Neural cell (in vitro differentiated cells): ENCODE measurements at regions not wholly inside any gene's neighbourhood (a gene's known extent, or its start where the extent isn't known, plus 50 kb on each side); places are given as distances from the start of the nearest gene placed in this dataset.

Source experiments
- H2AFZ ChIP-seq: fragments of 200-600, 300-800 bp; sonication (generic), shearing (Covaris generic); 2 replicates; pipeline ENCODE4 v1.6.0; 2014; ENCODE audit warnings: low read depth, mild to moderate bottlenecking, antibody characterized with exemption, low read length, moderate library complexity
- H3F3A ChIP-seq: fragments of 200-600 bp; shearing (Covaris generic); 2 replicates; pipeline ENCODE4 v1.6.1; 2016; ENCODE audit warnings: mild to moderate bottlenecking, moderate library complexity, mixed read lengths, antibody characterized with exemption, low read length; ENCODE audit not compliant: insufficient read depth, poor library complexity, severe bottlenecking
- H3K27ac ChIP-seq: fragments of 200-600, 300-800 bp; sonication (generic), shearing (Covaris generic); 2 replicates; pipeline ENCODE4 v1.5.1; 2014; ENCODE audit warnings: mild to moderate bottlenecking, low read length, moderate library complexity
- H3K27me3 ChIP-seq: fragments of 300-800, 200-600 bp; sonication (generic), shearing (Covaris generic); 2 replicates; pipeline ENCODE4 v1.6.0; 2014; ENCODE audit warnings: mild to moderate bottlenecking, low read depth, low read length, moderate library complexity; ENCODE audit not compliant: insufficient read depth
- H3K36me3 ChIP-seq: fragments of 300-800, 200-600 bp; sonication (generic), shearing (Covaris generic); 2 replicates; pipeline ENCODE4 v1.5.1; 2014; ENCODE audit warnings: mild to moderate bottlenecking, antibody characterized with exemption, low read length, moderate library complexity; ENCODE audit not compliant: insufficient read depth
- H3K4me2 ChIP-seq: fragments of 300-800, 200-600 bp; sonication (generic), shearing (Covaris generic); 2 replicates; pipeline ENCODE4 v1.6.0; 2014; ENCODE audit warnings: mild to moderate bottlenecking, low read length
- H3K4me3 ChIP-seq: fragments of 300-800, 200-600 bp; sonication (generic), shearing (Covaris generic); 2 replicates; pipeline ENCODE4 v1.5.1; 2014; ENCODE audit warnings: mild to moderate bottlenecking, low read length, moderate library complexity
- H3K79me2 ChIP-seq: fragments of 200-600 bp; shearing (Covaris generic); replicated peaks from 2 replicates; pipeline ENCODE4 v1.6.0; 2014; ENCODE audit warnings: mild to moderate bottlenecking, low read length, moderate library complexity; ENCODE audit not compliant: insufficient read depth
- H3K9ac ChIP-seq: fragments of 300-800, 200-600 bp; sonication (generic), shearing (Covaris generic); 2 replicates; pipeline ENCODE4 v1.6.1; 2016; ENCODE audit warnings: mild to moderate bottlenecking, low read length, mixed read lengths
- H3K9me2 ChIP-seq: fragments of 200-600 bp; shearing (Covaris generic); 2 replicates; pipeline ENCODE4 v1.6.1; 2016; ENCODE audit warnings: mild to moderate bottlenecking, low read length, mixed read lengths; ENCODE audit not compliant: insufficient read depth
- H3K9me3 ChIP-seq: fragments of 200-600, 300-800 bp; sonication (generic), shearing (Covaris generic); 2 replicates; pipeline ENCODE4 v1.6.1; 2016; ENCODE audit warnings: mild to moderate bottlenecking, mixed run types, low read length, moderate library complexity, mixed read lengths
- H4K20me1 ChIP-seq: fragments of 200-600 bp; shearing (Covaris generic); 2 replicates; pipeline ENCODE4 v1.6.1; 2016; ENCODE audit warnings: mild to moderate bottlenecking, mixed run types; ENCODE audit not compliant: insufficient read depth
- EP300 ChIP-seq: fragments of 450-650 bp; conservative IDR thresholded peaks from 2 replicates; pipeline ENCODE4 v1.6.1; 2014; ENCODE audit warnings: antibody characterized with exemption, mild to moderate bottlenecking, moderate library complexity; ENCODE audit not compliant: poor library complexity, severe bottlenecking
- EZH2 ChIP-seq: fragments of 200-600, 300-800 bp; shearing (Covaris generic), sonication (generic); IDR thresholded peaks from 2 replicates; pipeline ENCODE4 v1.6.1; 2014; ENCODE audit warnings: antibody characterized with exemption, low read length, borderline replicate concordance, mild to moderate bottlenecking; ENCODE audit not compliant: insufficient read depth, poor library complexity, severe bottlenecking
- MXI1 ChIP-seq: fragments of 450-650 bp; conservative IDR thresholded peaks from 2 replicates; pipeline ENCODE4 v1.6.1; 2014; ENCODE audit warnings: antibody characterized with exemption, mild to moderate bottlenecking; ENCODE audit not compliant: poor library complexity, severe bottlenecking
- POLR2AphosphoS5 ChIP-seq: IDR thresholded peaks from 2 replicates; pipeline ENCODE4 v1.6.1; 2012
- RAD21 ChIP-seq: fragments of 450-650 bp; conservative IDR thresholded peaks from 2 replicates; pipeline ENCODE4 v1.6.1; 2014; ENCODE audit warnings: antibody characterized with exemption, mild to moderate bottlenecking, moderate library complexity
- REST ChIP-seq: IDR thresholded peaks from 2 replicates; pipeline ENCODE4 v1.6.1; 2012; ENCODE audit warnings: borderline replicate concordance
- SMC3 ChIP-seq: fragments of 450-650 bp; conservative IDR thresholded peaks from 2 replicates; pipeline ENCODE4 v1.6.1; 2014; ENCODE audit warnings: antibody characterized with exemption, mild to moderate bottlenecking, moderate library complexity; ENCODE audit not compliant: poor library complexity
- TAF1 ChIP-seq: IDR thresholded peaks from 2 replicates; pipeline ENCODE4 v1.6.1; 2012; ENCODE audit warnings: low read depth
- TF ChIP-seq, protein P1 (sequence below): fragments of 450-650 bp; IDR thresholded peaks from 2 replicates; pipeline ENCODE4 v1.5.1; 2014; ENCODE audit warnings: antibody characterized with exemption, mild to moderate bottlenecking, moderate library complexity; ENCODE audit not compliant: poor library complexity, severe bottlenecking

DNA sequence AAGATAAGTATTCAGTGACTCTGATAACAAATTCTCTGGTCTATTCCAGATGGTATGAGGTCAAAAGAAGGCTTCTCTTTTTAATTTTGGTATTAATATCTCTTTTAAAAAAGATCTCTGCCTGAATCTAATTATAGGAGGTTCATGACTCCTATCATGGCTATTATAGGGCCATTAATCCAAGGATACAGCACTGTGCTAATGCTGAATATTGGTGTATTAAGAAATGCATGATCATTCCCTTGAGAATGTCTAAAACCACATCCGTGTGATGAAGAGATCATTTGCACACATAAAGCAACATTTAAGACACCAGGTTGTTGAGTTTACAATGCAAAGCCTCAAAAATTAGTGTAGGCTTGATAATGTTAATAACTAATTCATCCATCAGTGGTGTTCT lies 160.4 kb upstream of the MON1B start:
- Histone ChIP-seq H3F3A (no peaks in the 10 kb centered on the region), H4K20me1 (no peaks in the 10 kb centered on the region), H3K9ac (no peak overlapping the region), H3K79me2 (no peaks in the 10 kb centered on the region), H2AFZ (no peak overlapping the region), H3K27me3 (no peaks in the 10 kb centered on the region), H3K36me3 (no peaks in the 10 kb centered on the region), H3K4me3 (no peak overlapping the region), H3K27ac (no peak overlapping the region), H3K9me2 (no peaks in the 10 kb centered on the region), H3K4me2 (no peak overlapping the region), H3K9me3 (no peaks in the 10 kb centered on the region)
- TF ChIP-seq POLR2AphosphoS5 (no peak), EZH2 (no peak), TAF1 (no peak), SMC3 (no peak)

- TF ChIP-seq MXI1, result no peak
- no peak for TF ChIP-seq RAD21
- TF ChIP-seq, protein P1, sequence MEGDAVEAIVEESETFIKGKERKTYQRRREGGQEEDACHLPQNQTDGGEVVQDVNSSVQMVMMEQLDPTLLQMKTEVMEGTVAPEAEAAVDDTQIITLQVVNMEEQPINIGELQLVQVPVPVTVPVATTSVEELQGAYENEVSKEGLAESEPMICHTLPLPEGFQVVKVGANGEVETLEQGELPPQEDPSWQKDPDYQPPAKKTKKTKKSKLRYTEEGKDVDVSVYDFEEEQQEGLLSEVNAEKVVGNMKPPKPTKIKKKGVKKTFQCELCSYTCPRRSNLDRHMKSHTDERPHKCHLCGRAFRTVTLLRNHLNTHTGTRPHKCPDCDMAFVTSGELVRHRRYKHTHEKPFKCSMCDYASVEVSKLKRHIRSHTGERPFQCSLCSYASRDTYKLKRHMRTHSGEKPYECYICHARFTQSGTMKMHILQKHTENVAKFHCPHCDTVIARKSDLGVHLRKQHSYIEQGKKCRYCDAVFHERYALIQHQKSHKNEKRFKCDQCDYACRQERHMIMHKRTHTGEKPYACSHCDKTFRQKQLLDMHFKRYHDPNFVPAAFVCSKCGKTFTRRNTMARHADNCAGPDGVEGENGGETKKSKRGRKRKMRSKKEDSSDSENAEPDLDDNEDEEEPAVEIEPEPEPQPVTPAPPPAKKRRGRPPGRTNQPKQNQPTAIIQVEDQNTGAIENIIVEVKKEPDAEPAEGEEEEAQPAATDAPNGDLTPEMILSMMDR, result no peak
- TF ChIP-seq TAF1, result no peak
- no peak for TF ChIP-seq EP300
- TF ChIP-seq EZH2, result no peak
- TF ChIP-seq REST, result no peak
- TF ChIP-seq SMC3, result no peak
Measured at GRCh38 chr16:77033516-77033915, 157.5 kb upstream of the MON1B start.

GRCh38 chr16:77035361-77035760 lies 155.6 kb upstream of the MON1B start:
- Histone ChIP-seq H3F3A (no peaks in the 10 kb centered on the region), H4K20me1 (no peaks in the 10 kb centered on the region), H3K36me3 (no peaks in the 10 kb centered on the region), H3K9ac (no peak overlapping the region), H3K4me2 (no peak overlapping the region), H3K9me3 (no peaks in the 10 kb centered on the region), H3K27ac (no peak overlapping the region), H3K9me2 (no peaks in the 10 kb centered on the region), H3K4me3 (no peak overlapping the region), H2AFZ (no peak overlapping the region), H3K27me3 (no peaks in the 10 kb centered on the region), H3K79me2 (no peaks in the 10 kb centered on the region)
- no peak for TF ChIP-seq EZH2
- TF ChIP-seq POLR2AphosphoS5, result no peak
- TF ChIP-seq REST, result no peak
- TF ChIP-seq TAF1, result no peak
- TF ChIP-seq RAD21, result no peak
- TF ChIP-seq MXI1, result no peak
- TF ChIP-seq, protein P1, result no peak
- no peak for TF ChIP-seq SMC3
- TF ChIP-seq EP300, result no peak

More at GRCh38 chr16:77033516-77033915, 157.5 kb upstream of the MON1B start:
- H4K20me1 ChIP-seq, result no peaks in the 10 kb centered on the region
- no peaks in the 10 kb centered on the region for H3K79me2 ChIP-seq
- no peaks in the 10 kb centered on the region for H3K9me2 ChIP-seq
- no peaks in the 10 kb centered on the region for H3K27me3 ChIP-seq
- H3K27ac ChIP-seq, result no peak overlapping the region
- no peaks in the 10 kb centered on the region for H3K36me3 ChIP-seq
- no peak overlapping the region for H3K4me2 ChIP-seq
- no peak overlapping the region for H3K9ac ChIP-seq
- no peaks in the 10 kb centered on the region for H3F3A ChIP-seq
- H2AFZ ChIP-seq, result no peak overlapping the region
- H3K9me3 ChIP-seq, result no peaks in the 10 kb centered on the region
- no peak overlapping the region for H3K4me3 ChIP-seq
